ENCODE measurements at regions not wholly inside any gene's neighbourhood (a gene's known extent, or its start where the extent isn't known, plus 50 kb on each side); places are given as distances from the start of the nearest gene placed in this dataset.

- intact Hi-C loops (cut with DNase I) = no loop called here
- TF ChIP-seq CTCF (IDR thresholded peaks at IDR 0.05) = no peak
- ATAC-seq (no peak), DNase-seq (no peak)
- Histone ChIP-seq H3K27me3 (no peaks in the 10 kb centered on the region), H3K9me3 (no peaks in the 10 kb centered on the region), H3K27ac (no peak overlapping the region), H3K36me3 (no peaks in the 10 kb centered on the region), H3K4me3 (no peak overlapping the region), H3K4me1 (peaks cover 0 to 69% (median 48%) of the 10 kb centered on the region in 9 donors)
Measured at GRCh38 chr4:78665216-78665770, 110.9 kb upstream of the BMP2K start.

- ATAC-seq = peak in 6 of 8 donors; percentile 42 to 55 (median 44)
- peak overlapping the region in 4 of 10 donors; percentile 41 to 76 (median 51) for H3K27ac ChIP-seq
- 55 to 73% methylated on average over 3 of the region's 3 CpGs for WGBS, 2 donors
- H3K27me3 ChIP-seq = no peaks in the 10 kb centered on the region
- no peak for DNase-seq
- TF ChIP-seq CTCF (IDR thresholded peaks at IDR 0.05) = no peak
- H3K9me3 ChIP-seq = no peaks in the 10 kb centered on the region
- H3K36me3 ChIP-seq = no peaks in the 10 kb centered on the region
- intact Hi-C loops (cut with DNase I) = no loop called here
- no peak overlapping the region for H3K4me3 ChIP-seq
- H3K4me1 ChIP-seq = peaks cover 0 to 60% (median 35%) of the 10 kb centered on the region in 9 donors
Measured at GRCh38 chr4:78666830-78667258, 109.3 kb upstream of the BMP2K start.

GRCh38 chr4:78667325-78667724, 108.8 kb upstream of the BMP2K start:
- WGBS, 2 donors = 74 to 78% methylated on average over 3 of the region's 3 CpGs
- ATAC-seq (no peak), DNase-seq (no peak)
- intact Hi-C loops (cut with DNase I) = no loop called here
- Histone ChIP-seq H3K4me3 (no peak overlapping the region), H3K27me3 (no peaks in the 10 kb centered on the region), H3K4me1 (peaks cover 0 to 55% (median 30%) of the 10 kb centered on the region in 9 donors), H3K36me3 (no peaks in the 10 kb centered on the region), H3K9me3 (no peaks in the 10 kb centered on the region), H3K27ac (peak overlapping the region in 5 of 10 donors; percentile 29 to 76 (median 46))
- TF ChIP-seq CTCF (IDR thresholded peaks at IDR 0.05) = no peak

GRCh38 chr4:78667764-78668163, 108.4 kb upstream of the BMP2K start:
- no peaks in the 10 kb centered on the region for H3K27me3 ChIP-seq
- 50 to 62% methylated on average over 2 of the region's 2 CpGs for WGBS, 2 donors
- H3K9me3 ChIP-seq = no peaks in the 10 kb centered on the region
- peak in 6 of 8 donors; percentile 52 to 75 (median 58) for ATAC-seq
- no peaks in the 10 kb centered on the region for H3K36me3 ChIP-seq
- DNase-seq = no peak
- no peak for TF ChIP-seq CTCF (IDR thresholded peaks at IDR 0.05)
- H3K4me3 ChIP-seq = no peak overlapping the region
- H3K4me1 ChIP-seq = peaks cover 0 to 50% (median 26%) of the 10 kb centered on the region in 9 donors
- intact Hi-C loops (cut with DNase I) = no loop called here
- H3K27ac ChIP-seq = peak overlapping the region in 6 of 10 donors; percentile 19 to 76 (median 44)

All from heart right ventricle (tissue), 16 donors.